GM18867 (cell line): ENCODE measurements at regions not wholly inside any gene's neighbourhood (a gene's known extent, or its start where the extent isn't known, plus 50 kb on each side); places are given as distances from the start of the nearest gene placed in this dataset.
"Not testable (repeated sequence)": the region's sequence is repeated elsewhere in the genome, so short reads cannot be mapped to it uniquely, and the experiment has no call there.

Source experiments
- ATAC-seq: cut with Tn5 transposase; IDR thresholded peaks from one replicate; pipeline ENCODE4 v1.9.1; 2021; ENCODE audit warnings: mild to moderate bottlenecking, moderate library complexity; ENCODE audit not compliant: unreplicated experiment

DNA sequence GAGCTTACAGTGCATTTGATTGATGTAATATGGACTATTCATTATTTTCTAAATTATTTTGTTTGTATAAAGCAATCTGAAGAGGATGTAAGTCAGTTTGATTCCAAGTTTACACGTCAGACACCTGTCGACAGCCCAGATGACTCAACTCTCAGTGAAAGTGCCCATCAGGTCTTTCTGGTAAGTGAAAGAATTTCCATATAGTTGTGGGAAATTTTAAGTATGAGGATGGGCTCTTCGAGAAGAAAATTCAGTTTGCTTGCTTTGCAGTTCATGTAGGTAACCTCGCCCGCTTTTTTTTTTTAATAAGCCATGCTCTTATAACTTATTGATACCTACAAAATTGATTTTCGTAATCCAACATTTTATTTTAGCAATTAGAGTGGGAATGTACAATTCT is 151.6 kb downstream of the CDRT15L2 start:
- ATAC-seq: not testable (repeated sequence)

GRCh38 chr17:20733923-20734322 is 154.4 kb downstream of the CDRT15L2 start:
- no peak for ATAC-seq

GRCh38 chr17:20735796-20736195 is 156.3 kb downstream of the CDRT15L2 start:
- ATAC-seq: no peak

DNA sequence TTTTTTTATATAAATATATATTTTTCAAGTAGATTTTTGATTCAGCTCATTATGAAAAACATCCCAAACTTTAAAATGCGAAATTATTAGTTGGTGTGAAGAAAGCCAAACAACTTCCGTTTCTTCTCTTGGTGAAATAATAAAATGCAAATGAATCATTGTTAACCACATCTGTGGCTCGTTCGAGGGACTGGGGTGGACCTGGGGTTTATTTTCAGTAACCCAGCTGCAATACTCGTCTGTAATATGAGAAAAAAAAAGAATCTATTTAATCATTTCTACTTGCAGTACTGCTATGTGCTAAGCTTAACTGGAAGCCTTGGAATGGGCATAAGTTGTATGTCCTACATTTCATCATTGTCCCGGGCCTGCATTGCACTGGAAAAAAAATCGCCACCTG is 158.1 kb downstream of the CDRT15L2 start:
- not testable (repeated sequence) for ATAC-seq

DNA sequence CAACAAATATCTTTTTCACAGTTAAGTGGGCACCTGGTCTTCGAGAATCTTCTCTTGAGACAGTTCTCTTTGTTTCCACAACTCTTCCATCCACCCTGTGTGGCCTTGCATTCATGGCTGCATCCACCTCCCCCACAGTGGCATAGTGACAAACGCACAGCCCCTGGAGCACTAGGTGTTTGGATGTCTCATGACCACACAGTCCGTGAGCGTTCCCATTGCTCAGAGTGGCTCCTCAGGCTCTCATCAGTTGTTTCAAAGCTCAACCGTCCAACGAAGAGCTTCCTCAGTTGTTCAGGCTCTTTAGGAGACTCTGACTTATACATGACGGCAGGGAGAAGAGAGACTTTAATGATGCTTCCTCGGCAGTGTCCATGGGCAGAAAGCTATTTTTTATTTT is 191.6 kb downstream of the CDRT15L2 start:
- no peak for ATAC-seq

- no peak for ATAC-seq
Measured at GRCh38 chr17:20774472-20775135, 195.1 kb downstream of the CDRT15L2 start.

DNA sequence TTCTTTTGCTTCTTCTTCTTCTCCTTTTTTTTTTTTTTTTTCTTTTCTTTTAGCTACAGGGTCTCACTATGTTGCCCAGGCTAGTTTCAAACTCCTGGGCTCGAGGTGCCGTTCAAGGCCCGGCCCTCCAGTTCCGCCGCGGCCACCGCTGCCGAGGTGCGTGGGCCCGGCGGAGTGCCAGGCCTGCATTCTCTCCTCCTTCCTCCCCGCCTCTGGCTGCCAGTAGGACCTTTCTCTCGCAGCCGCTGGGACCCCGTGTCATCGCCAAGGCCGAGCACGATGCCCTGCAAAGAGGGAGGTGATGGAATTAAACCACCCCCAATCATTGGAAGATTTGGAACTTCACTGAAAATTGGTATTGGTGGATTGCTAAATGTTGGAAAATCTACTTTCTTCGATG is 195.8 kb downstream of the CDRT15L2 start:
- no peak for ATAC-seq

DNA sequence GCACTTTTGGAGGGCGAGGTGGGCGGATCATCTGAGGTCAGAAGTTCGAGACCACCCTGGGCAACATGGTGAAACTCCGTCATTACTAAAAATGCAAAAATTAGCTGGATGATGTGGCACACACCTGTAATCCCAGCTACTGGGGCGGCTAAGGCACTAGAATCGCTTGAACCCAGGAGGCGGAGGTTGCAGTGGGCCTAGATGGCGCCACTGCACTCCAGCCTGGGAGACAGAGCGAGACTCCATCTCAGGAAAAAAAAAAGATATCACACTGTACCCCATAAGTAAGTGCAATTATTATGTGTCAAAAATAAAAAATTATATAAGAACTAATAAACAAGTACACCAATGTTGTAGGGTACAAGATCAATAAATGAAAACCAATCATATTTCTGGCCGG is 200.0 kb downstream of the CDRT15L2 start:
- ATAC-seq: no peak

DNA sequence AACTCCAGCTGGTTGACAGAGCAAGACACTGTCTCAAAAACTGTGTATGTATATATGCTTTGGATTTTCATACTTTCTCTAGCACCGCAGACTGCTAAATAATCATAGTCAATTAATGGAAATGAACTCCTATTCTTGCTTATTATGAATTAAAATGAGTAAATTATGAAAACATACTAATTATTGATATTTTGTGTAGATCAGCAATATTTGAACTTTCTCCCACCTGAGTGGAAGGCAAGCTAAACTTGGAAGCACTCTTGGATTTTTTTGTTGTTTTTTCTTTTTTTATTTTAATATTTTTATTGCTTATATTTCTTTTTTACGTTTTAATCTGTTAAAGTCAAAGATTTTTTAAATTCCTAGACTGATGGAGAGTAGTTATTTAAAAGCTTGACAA is 201.7 kb downstream of the CDRT15L2 start:
- no peak for ATAC-seq

GRCh38 chr17:20781869-20782268 is 202.3 kb downstream of the CDRT15L2 start:
- ATAC-seq: not testable (repeated sequence)

- no peak for ATAC-seq
Measured at GRCh38 chr17:20783091-20783490, 203.6 kb downstream of the CDRT15L2 start.

DNA sequence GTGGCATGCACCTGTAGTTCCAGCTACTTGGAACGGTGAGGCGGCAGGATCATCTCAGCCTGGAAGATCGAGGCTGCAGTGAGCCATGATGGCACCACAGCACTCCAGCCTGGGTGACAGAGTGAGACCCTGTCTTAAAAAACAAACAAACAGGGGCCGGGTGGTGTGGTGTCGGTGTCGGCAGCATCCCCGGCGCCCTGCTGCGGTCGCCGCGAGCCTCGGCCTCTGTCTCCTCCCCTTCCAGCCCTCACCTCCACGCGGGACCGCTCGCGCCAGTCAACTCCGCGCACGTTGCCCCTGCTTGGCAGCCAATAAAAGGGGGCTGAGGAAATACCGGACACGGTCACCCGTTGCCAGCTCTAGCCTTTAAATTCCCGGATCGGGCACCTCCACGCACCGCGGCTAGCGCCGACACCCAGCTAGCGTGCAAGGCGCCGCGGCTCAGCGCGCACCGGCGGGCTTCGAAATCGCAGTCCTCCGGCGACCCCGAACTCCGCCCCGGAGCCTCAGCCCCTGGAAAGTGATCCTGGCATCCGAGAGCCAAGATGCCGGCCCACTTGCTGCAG is 204.7 kb downstream of the CDRT15L2 start:
- ATAC-seq: no peak

- no peak for ATAC-seq
Measured at GRCh38 chr17:20787281-20787680, 207.8 kb downstream of the CDRT15L2 start.

- ATAC-seq: no peak
Measured at GRCh38 chr17:20791626-20792025, 212.1 kb downstream of the CDRT15L2 start.

DNA sequence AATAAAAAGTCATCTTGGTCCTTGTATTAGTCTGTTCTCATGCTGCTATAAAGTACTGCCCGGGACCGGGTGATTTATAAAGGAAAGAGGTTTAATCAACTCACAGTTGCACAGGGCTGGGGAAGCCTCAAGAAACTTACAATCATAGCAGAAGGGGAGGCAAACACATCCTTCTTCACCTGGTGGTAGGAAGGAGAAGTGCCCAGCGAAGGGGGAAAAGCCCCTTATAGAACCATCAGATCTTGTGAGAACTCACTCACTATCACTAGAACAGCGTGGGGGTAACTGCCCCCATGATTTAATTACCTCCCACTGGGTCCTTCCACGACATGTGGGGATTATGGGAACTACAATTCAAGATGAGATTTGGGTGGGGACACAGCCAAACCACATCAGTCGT is 215.0 kb downstream of the CDRT15L2 start:
- not testable (repeated sequence) for ATAC-seq

DNA sequence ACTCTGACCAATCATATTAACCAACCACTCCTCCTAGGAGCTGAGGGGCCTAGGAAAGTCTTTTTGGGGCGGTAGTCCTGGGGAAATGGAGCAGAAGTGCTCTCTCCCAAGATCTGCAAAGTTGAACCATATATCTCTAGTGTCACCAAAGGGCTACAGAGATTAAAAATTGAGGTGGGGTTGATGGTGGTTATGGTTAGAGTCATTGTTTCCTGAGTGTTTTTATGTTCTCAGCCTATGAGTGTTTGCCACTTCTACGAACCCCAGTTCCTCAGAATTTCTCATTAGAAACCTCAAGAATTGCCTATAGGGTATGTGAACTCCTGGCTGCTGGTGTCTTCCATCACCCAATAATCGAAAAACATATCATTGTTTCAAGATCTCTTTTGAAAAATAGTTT is 217.8 kb downstream of the CDRT15L2 start:
- ATAC-seq: no peak

DNA sequence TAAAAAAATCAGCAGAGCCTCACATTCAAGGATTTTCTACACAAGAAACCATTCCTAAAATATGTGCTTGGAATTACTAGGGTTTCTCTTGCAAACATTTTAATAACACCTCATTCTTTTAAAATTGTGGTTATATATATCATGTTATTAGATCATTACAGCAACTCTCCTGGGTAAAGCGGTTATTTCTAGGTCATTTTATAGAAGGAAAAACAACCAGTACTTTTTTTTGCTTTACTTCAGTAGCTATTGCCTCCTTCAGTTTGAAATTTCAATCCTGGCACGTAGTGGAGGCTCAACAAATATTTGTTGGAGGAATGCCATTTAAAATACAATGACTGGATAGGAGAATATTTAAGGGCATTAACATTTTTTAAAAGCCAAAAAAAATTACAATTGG is 220.6 kb downstream of the CDRT15L2 start:
- ATAC-seq: no peak

GRCh38 chr17:20805751-20806150 is 226.2 kb downstream of the CDRT15L2 start:
- no peak for ATAC-seq

- not testable (repeated sequence) for ATAC-seq
Measured at GRCh38 chr17:20807566-20807965, 228.0 kb downstream of the CDRT15L2 start.

DNA sequence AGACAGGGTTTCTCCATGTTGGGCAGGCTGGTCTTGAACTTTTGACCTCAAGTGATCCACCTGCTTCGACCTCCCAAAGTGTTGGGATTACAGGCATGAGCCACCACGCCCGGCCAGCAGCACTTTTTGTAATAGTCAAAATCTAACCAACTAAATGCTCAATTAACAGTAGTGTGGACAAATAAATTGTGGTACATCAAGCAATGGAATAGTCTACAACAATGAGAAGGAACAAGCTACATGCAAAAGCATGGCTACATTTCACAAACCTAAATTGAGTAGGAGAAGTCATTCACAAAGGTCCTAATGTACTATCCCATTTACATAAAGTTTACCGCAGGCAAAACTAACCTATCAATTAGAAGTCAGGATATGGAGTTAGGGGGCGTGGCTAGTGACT is 227.4 kb downstream of the USP22 start:
- not testable (repeated sequence) for ATAC-seq

GRCh38 chr17:20823905-20824304 is 218.9 kb downstream of the USP22 start:
- ATAC-seq: no peak

DNA sequence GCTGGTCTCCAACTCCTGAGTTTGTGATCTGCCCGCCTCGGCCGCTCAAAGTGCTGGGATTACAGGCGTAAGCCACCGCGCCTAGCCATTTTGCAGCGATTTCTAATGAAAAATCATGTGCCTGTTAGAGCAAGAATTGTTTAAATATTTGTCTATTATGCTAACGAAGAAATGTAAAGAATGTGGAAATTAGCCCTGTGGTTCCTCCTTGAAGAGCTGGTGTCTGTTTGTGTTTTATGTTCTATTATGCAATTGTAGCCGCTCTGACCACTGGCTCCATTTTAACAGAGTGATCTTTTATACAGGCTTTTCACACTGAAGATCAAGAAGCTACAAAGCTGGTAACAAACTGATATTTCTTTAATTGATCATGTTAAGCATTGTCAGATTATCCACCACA is 217.3 kb downstream of the USP22 start:
- ATAC-seq: no peak

DNA sequence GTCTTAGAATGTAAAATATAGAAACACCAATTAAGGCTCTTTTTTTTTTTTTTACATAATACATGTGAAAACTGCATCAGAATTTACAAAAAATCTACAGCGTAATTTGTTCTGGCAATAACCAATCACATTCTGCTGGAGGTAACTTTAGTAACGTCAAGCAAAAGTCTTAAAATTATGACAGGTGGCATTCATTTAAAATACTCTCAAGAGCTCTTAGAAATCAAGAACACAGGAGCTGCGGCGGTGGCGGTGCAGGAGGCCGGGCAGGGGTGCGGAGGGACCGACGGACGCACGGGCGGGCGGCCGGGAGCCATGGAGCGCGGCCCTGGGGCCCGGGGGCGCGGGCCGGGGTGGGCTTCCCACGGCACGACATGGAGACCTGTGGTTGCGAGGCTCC is 202.4 kb downstream of the USP22 start:
- not testable (repeated sequence) for ATAC-seq
